ENCODE measurements at regions not wholly inside any gene's neighbourhood (a gene's known extent, or its start where the extent isn't known, plus 50 kb on each side); places are given as distances from the start of the nearest gene placed in this dataset.

DNA sequence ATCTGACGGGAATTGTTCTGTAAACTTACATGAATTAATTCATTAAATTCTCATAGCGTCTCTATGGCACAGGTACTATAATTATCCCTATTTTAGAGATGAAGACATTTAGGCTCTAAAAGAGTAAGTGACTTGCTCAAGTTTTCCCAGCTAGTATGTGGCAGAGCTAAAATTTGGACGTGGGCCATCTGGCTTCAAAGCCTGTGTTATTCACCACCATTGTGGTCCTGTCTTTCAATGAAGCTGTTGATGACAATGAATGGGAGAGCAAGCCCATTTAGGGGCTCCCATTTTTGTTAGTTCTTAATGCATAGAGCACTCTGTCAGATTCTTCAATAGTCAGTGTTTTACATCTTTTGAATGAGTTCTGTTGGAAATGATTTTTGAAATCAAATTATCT, 236.0 kb upstream of the CD180 start:
- H3K36me3 ChIP-seq (ENCODE audit: control insufficient read depth in 2 of 2, insufficient read depth in 2 of 2, low read length in 1 of 2) = no peaks in the 10 kb centered on the region
- H3K4me1 ChIP-seq (ENCODE audit: control insufficient read depth in 2 of 2, insufficient read depth in 2 of 2, low read length in 2 of 2) = no peaks in the 10 kb centered on the region
- H3K4me3 ChIP-seq (ENCODE audit: low read length in 2 of 2) = no peak overlapping the region
- WGBS = 97% methylated on average over 3 of the region's 3 CpGs
- DNase-seq (ENCODE audit: low read depth in 6 of 9, low spot score in 9 of 9) = no peak
- no peaks in the 10 kb centered on the region for H3K27me3 ChIP-seq (ENCODE audit: control insufficient read depth in 2 of 2, insufficient read depth in 1 of 2, low read length in 1 of 2)
- no peak overlapping the region for H3K27ac ChIP-seq (ENCODE audit: low read depth in 1 of 2, low read length in 1 of 2)
- no peaks in the 10 kb centered on the region for H3K9me3 ChIP-seq (ENCODE audit: control insufficient read depth in 2 of 2, insufficient read depth in 1 of 2, low read length in 1 of 2)

DNA sequence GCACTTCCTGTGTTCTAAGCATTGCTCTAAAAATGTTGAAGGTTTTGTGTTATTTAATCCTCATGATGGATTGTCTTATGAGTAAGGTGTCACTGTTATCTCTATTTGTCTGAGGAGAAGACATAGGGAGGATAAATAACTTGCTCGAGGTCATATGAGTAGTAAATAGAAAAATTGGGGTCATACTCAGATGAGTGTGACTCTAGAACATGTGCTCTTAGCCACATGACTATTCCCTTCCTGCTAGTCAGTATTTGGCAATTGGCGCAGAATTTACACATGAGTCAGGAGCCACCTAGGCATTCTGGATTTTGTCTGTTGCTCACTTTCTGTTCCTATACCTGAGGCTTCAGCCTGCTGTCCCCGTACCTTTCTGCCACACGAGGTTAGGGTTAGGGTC, 234.6 kb upstream of the CD180 start:
- WGBS = 96% methylated on average over 4 of the region's 4 CpGs
- Histone ChIP-seq H3K9me3 (ENCODE audit: control insufficient read depth in 2 of 2, insufficient read depth in 1 of 2, low read length in 1 of 2) (no peaks in the 10 kb centered on the region), H3K4me3 (ENCODE audit: low read length in 2 of 2) (no peak overlapping the region), H3K27ac (ENCODE audit: low read depth in 1 of 2, low read length in 1 of 2) (no peak overlapping the region), H3K27me3 (ENCODE audit: control insufficient read depth in 2 of 2, insufficient read depth in 1 of 2, low read length in 1 of 2) (no peaks in the 10 kb centered on the region), H3K4me1 (ENCODE audit: control insufficient read depth in 2 of 2, insufficient read depth in 2 of 2, low read length in 2 of 2) (no peaks in the 10 kb centered on the region), H3K36me3 (ENCODE audit: control insufficient read depth in 2 of 2, insufficient read depth in 2 of 2, low read length in 1 of 2) (no peaks in the 10 kb centered on the region)
- no peak for DNase-seq (ENCODE audit: low read depth in 6 of 9, low spot score in 9 of 9)

DNA sequence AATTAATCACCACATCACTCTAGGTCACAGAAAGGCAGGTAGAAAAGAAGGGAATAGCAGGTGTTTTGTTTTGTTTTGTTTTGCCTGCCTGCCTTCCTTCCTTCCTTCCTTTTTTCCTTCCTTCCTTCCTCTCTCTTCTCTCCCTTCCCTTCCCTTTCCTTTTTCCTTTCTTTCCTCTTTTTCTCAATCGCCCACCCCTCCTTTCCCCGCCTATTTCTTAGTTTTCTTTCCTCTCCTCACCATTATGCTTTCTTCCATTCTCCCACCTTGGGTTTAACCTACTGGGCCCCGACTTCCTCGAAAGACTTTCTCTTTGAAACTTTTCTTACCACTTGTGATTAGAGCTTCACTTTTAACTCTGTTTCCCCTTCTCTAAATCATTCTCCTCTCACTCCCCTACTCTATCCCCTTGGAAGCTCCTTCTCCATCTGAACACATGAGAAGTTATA, 231.3 kb upstream of the CD180 start:
- Histone ChIP-seq H3K9me3 (ENCODE audit: control insufficient read depth in 2 of 2, insufficient read depth in 1 of 2, low read length in 1 of 2) (no peaks in the 10 kb centered on the region), H3K27me3 (ENCODE audit: control insufficient read depth in 2 of 2, insufficient read depth in 1 of 2, low read length in 1 of 2) (no peaks in the 10 kb centered on the region), H3K27ac (ENCODE audit: low read depth in 1 of 2, low read length in 1 of 2) (no peak overlapping the region), H3K4me1 (ENCODE audit: control insufficient read depth in 2 of 2, insufficient read depth in 2 of 2, low read length in 2 of 2) (no peaks in the 10 kb centered on the region), H3K4me3 (ENCODE audit: low read length in 2 of 2) (no peak overlapping the region), H3K36me3 (ENCODE audit: control insufficient read depth in 2 of 2, insufficient read depth in 2 of 2, low read length in 1 of 2) (no peaks in the 10 kb centered on the region)
- no peak for DNase-seq (ENCODE audit: low read depth in 6 of 9, low spot score in 9 of 9)
- over 99% methylated on average over 4 of the region's 4 CpGs for WGBS

DNA sequence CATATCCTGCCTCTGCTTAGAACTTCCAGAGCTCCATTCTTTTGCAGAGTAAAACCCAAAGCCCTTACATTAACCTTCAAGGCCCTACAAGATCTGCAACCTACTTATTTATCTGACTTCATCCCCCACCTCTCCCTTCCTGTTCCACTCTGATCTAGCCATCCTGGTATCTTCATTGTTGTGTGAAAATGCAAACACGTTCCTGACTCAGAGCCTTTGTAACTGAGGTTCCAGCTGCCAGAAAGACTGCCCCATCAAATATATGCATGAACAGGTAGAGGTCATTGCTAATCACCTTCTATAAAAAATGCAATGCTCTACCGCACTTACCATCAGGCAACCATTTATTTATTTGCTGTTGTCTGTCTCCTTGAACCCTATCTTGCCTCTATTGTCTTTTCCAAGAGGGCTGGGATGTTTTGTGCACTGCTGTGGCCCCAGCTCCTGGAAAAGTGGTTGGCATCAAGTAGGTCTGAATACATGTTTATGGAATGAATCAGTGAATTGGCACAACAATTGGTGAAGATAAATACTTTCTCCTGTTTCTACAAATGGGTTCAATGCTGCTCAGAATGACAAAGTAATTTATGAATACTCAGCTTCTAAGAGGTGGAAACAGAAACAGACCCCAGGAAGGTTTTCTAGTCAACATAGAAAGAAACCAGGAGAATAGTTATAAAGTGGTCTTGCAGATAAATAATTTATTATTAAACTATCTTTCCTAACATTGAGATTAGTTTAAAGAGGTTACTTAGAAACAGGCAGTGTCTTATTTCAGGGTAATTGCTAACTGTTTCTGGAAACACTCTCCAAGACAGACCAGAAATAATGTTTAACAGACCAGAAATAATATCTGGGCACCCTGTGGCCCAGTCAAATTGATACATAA, 230.6 kb upstream of the CD180 start:
- no peak overlapping the region for H3K27ac ChIP-seq (ENCODE audit: low read depth in 1 of 2, low read length in 1 of 2)
- H3K36me3 ChIP-seq (ENCODE audit: control insufficient read depth in 2 of 2, insufficient read depth in 2 of 2, low read length in 1 of 2) = no peaks in the 10 kb centered on the region
- no peaks in the 10 kb centered on the region for H3K4me1 ChIP-seq (ENCODE audit: control insufficient read depth in 2 of 2, insufficient read depth in 2 of 2, low read length in 2 of 2)
- H3K9me3 ChIP-seq (ENCODE audit: control insufficient read depth in 2 of 2, insufficient read depth in 1 of 2, low read length in 1 of 2) = peaks cover 0 to under 1% of the 10 kb centered on the region in 2 donors
- no peaks in the 10 kb centered on the region for H3K27me3 ChIP-seq (ENCODE audit: control insufficient read depth in 2 of 2, insufficient read depth in 1 of 2, low read length in 1 of 2)
- WGBS = 98% methylated on average over 2 of the region's 2 CpGs
- H3K4me3 ChIP-seq (ENCODE audit: low read length in 2 of 2) = no peak overlapping the region
- DNase-seq (ENCODE audit: low read depth in 6 of 9, low spot score in 9 of 9) = no peak

DNA sequence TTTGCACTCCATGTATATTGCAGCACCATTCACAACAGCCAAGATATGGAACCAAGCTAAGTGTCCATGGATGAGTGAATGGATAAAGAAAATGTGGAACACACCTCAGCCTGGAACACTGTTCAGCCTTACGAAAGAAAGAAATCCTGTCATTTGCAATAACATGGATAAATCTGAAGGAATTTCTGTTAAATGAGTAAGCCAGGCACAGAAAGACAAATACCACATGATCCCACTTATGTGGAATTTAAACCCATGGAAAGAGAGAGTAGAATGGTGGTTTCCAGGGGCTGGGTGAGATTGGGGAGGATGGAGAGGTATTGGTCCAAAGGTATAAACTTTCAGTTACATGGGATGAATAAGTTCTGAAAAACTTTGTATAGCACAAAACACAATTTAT, 228.9 kb upstream of the CD180 start:
- 97% methylated on average over 1 of the region's 1 CpG for WGBS
- Histone ChIP-seq H3K27me3 (ENCODE audit: control insufficient read depth in 2 of 2, insufficient read depth in 1 of 2, low read length in 1 of 2) (no peaks in the 10 kb centered on the region), H3K9me3 (ENCODE audit: control insufficient read depth in 2 of 2, insufficient read depth in 1 of 2, low read length in 1 of 2) (peaks cover 0 to 2% of the 10 kb centered on the region in 2 donors), H3K4me1 (ENCODE audit: control insufficient read depth in 2 of 2, insufficient read depth in 2 of 2, low read length in 2 of 2) (no peaks in the 10 kb centered on the region), H3K36me3 (ENCODE audit: control insufficient read depth in 2 of 2, insufficient read depth in 2 of 2, low read length in 1 of 2) (no peaks in the 10 kb centered on the region), H3K27ac (ENCODE audit: low read depth in 1 of 2, low read length in 1 of 2) (no peak overlapping the region), H3K4me3 (ENCODE audit: low read length in 2 of 2) (no peak overlapping the region)
- no peak for DNase-seq (ENCODE audit: low read depth in 6 of 9, low spot score in 9 of 9)

DNA sequence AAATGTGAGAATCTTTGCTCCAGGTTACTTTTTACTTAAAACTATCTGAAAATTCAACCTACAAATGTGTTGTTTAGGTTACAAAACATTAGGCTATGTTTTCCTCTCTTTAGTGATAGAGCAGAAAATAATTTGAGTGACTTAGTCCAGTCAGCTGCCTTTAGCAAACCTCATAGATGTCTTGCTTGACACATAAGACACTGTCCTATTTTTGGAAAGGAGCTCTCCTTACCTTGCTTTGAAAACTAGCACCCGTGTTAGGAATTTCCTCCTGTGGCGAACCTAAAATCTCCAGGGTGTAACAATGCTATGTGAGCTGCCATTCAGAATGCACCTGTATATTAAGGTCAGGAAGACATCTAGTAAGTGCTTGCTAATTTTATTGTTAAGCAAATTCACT, 221.2 kb upstream of the CD180 start:
- Histone ChIP-seq H3K36me3 (ENCODE audit: control insufficient read depth in 2 of 2, insufficient read depth in 2 of 2, low read length in 1 of 2) (no peaks in the 10 kb centered on the region), H3K9me3 (ENCODE audit: control insufficient read depth in 2 of 2, insufficient read depth in 1 of 2, low read length in 1 of 2) (peaks cover 0 to 2% of the 10 kb centered on the region in 2 donors), H3K27ac (ENCODE audit: low read depth in 1 of 2, low read length in 1 of 2) (no peak overlapping the region), H3K4me3 (ENCODE audit: low read length in 2 of 2) (no peak overlapping the region), H3K27me3 (ENCODE audit: control insufficient read depth in 2 of 2, insufficient read depth in 1 of 2, low read length in 1 of 2) (no peaks in the 10 kb centered on the region), H3K4me1 (ENCODE audit: control insufficient read depth in 2 of 2, insufficient read depth in 2 of 2, low read length in 2 of 2) (no peaks in the 10 kb centered on the region)
- 82% methylated on average over 2 of the region's 2 CpGs for WGBS
- no peak for DNase-seq (ENCODE audit: low read depth in 6 of 9, low spot score in 9 of 9)

DNA sequence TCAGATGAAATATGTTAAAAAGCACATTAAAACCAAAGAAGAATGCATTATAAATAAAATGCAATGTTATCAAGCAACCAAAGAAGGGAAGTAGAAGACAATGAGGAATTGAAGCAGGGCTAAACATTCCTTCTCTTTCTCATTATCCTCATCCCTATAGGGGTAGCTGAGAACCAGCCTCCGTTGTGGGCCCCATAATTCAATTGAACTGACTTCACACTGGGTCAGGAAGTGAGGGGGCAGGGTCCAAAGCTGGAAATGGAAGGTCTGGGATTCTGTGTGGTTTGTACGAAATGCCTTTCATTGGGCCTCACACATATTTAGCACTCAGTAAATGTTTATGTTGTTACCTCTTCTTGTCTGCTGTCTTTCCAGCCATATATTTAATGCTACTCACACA, 220.4 kb upstream of the CD180 start:
- no peaks in the 10 kb centered on the region for H3K4me1 ChIP-seq (ENCODE audit: control insufficient read depth in 2 of 2, insufficient read depth in 2 of 2, low read length in 2 of 2)
- H3K36me3 ChIP-seq (ENCODE audit: control insufficient read depth in 2 of 2, insufficient read depth in 2 of 2, low read length in 1 of 2) = no peaks in the 10 kb centered on the region
- no peak overlapping the region for H3K27ac ChIP-seq (ENCODE audit: low read depth in 1 of 2, low read length in 1 of 2)
- no peaks in the 10 kb centered on the region for H3K27me3 ChIP-seq (ENCODE audit: control insufficient read depth in 2 of 2, insufficient read depth in 1 of 2, low read length in 1 of 2)
- H3K9me3 ChIP-seq (ENCODE audit: control insufficient read depth in 2 of 2, insufficient read depth in 1 of 2, low read length in 1 of 2) = no peaks in the 10 kb centered on the region
- H3K4me3 ChIP-seq (ENCODE audit: low read length in 2 of 2) = no peak overlapping the region
- no peak for DNase-seq (ENCODE audit: low read depth in 6 of 9, low spot score in 9 of 9)
- WGBS = 96% methylated on average over 2 of the region's 2 CpGs

DNA sequence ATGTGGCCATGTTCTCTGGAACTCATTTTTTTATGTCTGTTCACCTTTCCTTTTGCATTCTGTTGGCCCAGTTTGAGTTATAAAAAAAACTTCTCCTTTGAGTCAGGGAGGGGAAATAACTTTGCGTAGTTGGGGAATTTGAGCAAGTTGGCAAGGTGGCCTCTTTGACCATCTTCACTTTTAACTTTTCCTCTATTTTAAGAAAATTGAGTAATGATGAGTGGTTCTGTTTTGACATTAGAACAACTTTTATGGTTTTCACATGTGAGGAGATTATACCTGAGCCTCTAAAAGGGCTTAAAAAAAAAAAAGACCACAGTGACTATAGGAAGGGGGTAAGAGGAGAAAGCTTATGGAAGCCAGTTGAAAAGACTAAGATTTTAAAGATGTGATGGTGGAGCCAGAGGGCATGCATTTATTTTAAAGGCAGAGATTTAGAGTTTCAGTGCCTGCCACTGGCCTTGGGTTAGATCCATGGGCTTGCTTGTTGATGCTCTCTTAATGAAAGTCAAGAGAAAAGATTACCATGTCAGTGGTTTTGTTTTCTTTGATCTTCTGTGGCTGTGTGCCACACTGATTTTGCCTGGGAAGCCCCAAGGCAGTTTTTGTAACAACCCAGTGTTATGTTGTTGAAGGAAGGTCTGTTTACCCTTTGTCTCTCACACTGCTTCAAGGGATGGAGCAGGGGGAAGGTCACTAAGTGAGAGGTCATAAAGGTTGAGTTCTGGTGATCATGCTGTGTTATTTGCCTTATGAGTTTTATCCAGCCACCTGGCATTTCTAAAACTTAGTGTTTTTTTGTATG, 219.7 kb upstream of the CD180 start:
- H3K9me3 ChIP-seq (ENCODE audit: control insufficient read depth in 2 of 2, insufficient read depth in 1 of 2, low read length in 1 of 2) = no peaks in the 10 kb centered on the region
- H3K4me3 ChIP-seq (ENCODE audit: low read length in 2 of 2) = no peak overlapping the region
- 92% methylated on average over 1 of the region's 1 CpG for WGBS
- H3K36me3 ChIP-seq (ENCODE audit: control insufficient read depth in 2 of 2, insufficient read depth in 2 of 2, low read length in 1 of 2) = no peaks in the 10 kb centered on the region
- H3K27ac ChIP-seq (ENCODE audit: low read depth in 1 of 2, low read length in 1 of 2) = no peak overlapping the region
- no peaks in the 10 kb centered on the region for H3K4me1 ChIP-seq (ENCODE audit: control insufficient read depth in 2 of 2, insufficient read depth in 2 of 2, low read length in 2 of 2)
- peak in 5 of 9 donors; percentile 1 to 47 (median 6) for DNase-seq (ENCODE audit: low read depth in 6 of 9, low spot score in 9 of 9)
- no peaks in the 10 kb centered on the region for H3K27me3 ChIP-seq (ENCODE audit: control insufficient read depth in 2 of 2, insufficient read depth in 1 of 2, low read length in 1 of 2)

DNA sequence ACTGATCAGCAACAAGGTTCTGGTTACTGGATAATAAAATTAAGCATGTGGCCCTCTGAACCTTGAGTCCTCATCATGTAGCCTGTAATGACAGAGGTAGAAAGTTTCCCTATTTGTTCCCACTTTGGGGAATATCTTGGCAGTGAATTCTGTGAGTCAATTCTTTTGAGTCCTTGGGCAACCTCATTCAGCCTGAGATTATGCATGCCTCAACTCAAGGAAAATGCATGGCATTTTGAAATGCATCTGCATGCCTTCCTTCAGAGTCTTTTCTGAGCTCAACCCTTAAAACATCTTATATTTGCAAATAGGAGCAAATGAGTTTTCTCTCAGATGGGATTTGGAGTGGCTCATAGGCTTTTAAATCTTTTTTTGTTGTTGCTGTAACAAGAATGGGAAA, 218.1 kb upstream of the CD180 start:
- Histone ChIP-seq H3K27me3 (ENCODE audit: control insufficient read depth in 2 of 2, insufficient read depth in 1 of 2, low read length in 1 of 2) (no peaks in the 10 kb centered on the region), H3K9me3 (ENCODE audit: control insufficient read depth in 2 of 2, insufficient read depth in 1 of 2, low read length in 1 of 2) (no peaks in the 10 kb centered on the region), H3K36me3 (ENCODE audit: control insufficient read depth in 2 of 2, insufficient read depth in 2 of 2, low read length in 1 of 2) (no peaks in the 10 kb centered on the region), H3K27ac (ENCODE audit: low read depth in 1 of 2, low read length in 1 of 2) (no peak overlapping the region), H3K4me3 (ENCODE audit: low read length in 2 of 2) (no peak overlapping the region), H3K4me1 (ENCODE audit: control insufficient read depth in 2 of 2, insufficient read depth in 2 of 2, low read length in 2 of 2) (no peaks in the 10 kb centered on the region)
- DNase-seq (ENCODE audit: low read depth in 6 of 9, low spot score in 9 of 9) = no peak

Measured in thymus (tissue), 11 donors.